ENCODE measurements at regions not wholly inside any gene's neighbourhood (a gene's known extent, or its start where the extent isn't known, plus 50 kb on each side); places are given as distances from the start of the nearest gene placed in this dataset.

DNA sequence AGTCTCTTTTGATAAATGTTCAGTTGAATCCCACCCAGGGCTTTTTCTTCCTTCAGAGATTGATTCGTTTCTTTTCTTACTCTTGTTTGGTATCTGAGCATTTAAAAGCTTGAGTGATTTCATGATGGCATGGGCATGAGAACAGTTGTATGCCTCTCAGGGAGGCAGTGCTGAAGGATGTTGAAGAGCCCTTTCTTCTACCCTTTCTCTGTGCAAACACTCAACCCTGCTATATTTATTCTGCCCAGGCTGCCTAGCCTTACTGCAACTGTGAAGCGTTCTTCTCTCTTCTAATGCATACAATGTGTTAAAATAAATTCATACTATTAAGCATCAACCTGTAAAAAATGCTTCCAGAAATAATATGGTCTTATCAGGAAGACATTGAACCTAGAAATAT lies 367.6 kb upstream of the LCORL start:
- in situ Hi-C loops (cut with MboI; ENCODE audit: low sequenced_read_pairs): no loop called here

DNA sequence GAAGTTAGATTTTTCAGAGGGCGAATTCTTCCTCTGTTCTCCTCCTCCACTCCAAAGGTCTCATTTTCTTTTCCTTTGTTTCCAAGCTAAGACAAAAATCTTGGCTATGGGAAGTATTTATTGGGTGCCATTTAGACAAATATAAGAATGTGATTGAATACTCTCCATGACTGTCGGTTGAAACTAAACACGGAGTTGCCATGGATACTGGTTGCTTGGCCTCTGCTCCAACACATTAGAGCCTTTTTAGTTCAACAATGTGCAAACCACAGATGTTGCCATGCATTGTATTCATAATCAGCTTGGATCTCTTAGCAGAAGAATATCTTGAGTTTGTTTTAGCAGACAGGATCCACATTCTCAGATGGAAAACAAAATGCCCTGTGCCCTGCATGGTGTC lies 366.5 kb upstream of the LCORL start:
- in situ Hi-C loops (cut with MboI; ENCODE audit: low sequenced_read_pairs): no loop called here

DNA sequence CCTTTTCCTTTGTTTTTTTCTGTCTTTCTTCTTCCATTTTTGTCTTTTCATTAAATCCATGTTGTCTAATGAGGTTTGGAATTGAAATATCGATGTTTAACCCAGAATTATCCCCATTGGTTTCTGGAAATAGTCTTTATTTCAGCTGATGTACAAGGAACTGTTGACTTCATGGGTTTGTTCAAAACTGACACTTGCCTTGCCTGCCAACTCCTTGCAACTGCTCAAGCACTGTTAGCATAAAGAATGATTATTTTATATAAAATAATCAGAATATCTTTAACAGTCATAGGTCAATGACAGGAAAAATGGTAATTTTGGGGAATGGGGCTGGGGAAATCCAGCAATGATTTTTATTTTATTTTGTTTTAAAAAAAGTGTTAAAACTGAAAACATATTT lies 359.6 kb upstream of the LCORL start:
- in situ Hi-C loops (cut with MboI; ENCODE audit: low sequenced_read_pairs): no loop called here

DNA sequence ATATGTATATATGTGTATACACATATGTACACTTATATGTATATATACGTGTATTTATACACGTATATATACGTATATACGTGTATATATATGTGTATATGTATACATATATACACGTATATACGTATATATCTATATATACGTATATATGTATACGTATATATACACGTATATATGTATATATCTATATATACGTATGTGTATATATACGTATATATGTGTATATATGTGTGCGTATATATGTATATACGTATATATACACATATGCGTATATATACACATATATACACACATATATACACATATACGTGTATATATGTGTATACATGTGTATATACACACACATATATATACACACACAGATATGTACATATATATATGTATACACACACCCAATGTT lies 348.0 kb upstream of the LCORL start:
- in situ Hi-C loops (cut with MboI; ENCODE audit: low sequenced_read_pairs): loop anchor here (25.0 kb wide), 1 partner anchor 557 kb away; the partner anchor contains the start of genes DCAF16 and NCAPG

DNA sequence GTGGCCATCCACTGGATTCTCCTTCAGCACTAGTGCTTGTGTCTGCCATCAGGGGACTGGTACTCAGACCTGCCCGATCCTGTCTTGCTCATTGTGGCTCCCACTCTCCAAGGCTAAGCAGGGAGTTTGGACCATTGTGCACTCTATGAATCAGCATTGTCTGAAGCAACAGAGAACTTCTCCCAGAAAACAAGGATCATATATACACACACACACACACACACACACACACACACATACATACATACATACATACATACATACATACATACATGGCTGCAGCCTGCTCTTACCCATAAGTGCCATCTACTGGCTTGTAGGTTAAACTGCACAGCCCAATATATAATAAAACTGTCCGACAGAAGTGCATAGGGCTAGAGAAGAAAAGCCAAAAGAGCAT lies 345.3 kb upstream of the LCORL start:
- in situ Hi-C loops (cut with MboI; ENCODE audit: low sequenced_read_pairs): loop anchor here (25.0 kb wide), 1 partner anchor 555 kb away; the partner anchor contains the start of genes DCAF16 and NCAPG

DNA sequence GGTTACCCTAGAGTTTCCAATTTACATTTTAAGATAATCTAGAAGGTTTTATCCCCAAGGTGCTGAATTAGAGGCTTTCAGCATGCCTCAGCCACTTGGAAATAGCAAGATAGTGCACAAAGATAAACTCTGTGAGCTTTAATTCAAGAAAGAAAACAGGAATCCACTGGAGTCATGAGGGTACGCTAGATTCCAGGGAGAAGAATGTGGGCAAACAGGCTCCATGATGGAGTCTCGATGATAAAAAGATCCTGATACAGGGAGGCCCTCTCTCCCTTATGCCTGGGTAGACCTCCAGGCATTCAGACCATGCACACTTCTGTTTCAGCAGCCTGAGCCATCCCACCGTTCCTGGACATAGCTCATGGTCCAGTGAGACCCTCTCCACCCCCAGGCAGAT lies 344.6 kb upstream of the LCORL start:
- in situ Hi-C loops (cut with MboI; ENCODE audit: low sequenced_read_pairs): loop anchor here (25.0 kb wide), 1 partner anchor 554 kb away; the partner anchor contains the start of genes DCAF16 and NCAPG

DNA sequence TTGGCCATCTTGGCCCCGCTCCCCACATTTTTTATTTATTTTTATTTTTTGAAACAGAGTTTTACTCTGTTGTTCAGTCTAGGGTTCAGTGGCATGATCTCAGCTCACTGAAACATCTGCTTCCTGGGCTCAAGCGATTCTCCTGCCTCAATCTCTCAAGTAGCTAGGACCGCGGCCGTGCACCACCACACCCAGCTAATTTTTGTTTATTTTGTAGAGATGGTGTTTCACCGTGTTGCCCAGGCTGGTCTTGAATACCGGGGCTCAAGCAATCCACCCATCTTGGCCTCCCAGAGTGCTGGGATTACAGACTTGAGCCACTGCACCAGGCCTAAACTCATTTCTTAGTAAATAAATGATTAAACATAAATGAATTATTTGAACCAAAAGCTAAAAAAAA lies 322.0 kb upstream of the LCORL start:
- in situ Hi-C loops (cut with MboI; ENCODE audit: low sequenced_read_pairs): no loop called here

DNA sequence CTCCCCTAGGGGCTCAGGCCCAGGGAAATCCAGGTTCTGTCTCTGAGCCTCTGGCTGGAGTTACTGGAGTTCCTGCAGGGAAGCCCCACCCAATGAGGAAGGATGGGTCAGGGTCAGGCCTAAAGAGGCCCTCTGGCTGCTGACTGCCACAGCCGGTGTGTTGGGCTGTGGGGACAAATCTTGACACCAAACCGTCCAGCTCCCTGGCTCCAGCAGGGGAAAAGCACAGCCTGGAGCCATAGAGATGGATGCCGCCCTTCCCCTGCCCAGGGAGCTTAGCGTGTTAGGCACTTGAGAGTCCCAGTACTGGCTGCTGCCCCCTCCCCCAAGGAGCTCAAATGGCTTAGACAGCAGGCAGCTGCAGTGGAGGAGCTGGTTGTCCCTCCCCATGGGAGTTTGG lies 321.3 kb upstream of the LCORL start:
- in situ Hi-C loops (cut with MboI; ENCODE audit: low sequenced_read_pairs): no loop called here

DNA sequence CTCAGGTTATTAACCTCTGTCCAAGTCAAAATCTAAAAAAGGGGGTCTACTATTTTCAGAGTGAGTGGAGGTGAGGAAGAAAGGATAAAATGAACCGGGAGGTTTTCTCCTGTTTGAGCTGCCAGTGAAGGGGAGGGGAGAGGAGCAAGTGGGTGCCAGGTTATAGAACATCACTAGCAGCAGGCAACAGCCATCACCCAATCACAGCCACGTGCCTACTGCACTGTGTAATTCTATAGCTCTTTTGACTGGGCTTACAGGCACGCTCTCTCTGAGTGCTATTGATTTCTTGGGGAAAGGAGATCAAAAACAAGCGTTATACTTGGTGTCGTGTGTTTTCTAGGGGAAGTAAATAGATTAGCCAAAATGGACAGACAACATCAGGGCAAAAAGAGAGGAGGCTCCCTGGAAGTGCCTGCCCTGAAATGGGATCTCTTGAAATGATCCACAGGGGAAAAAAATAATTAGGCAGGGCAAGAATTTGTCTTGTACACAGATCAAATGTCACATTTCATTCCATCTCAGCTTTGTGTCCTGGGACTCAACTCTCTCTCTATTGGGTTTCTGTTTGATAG lies 300.5 kb upstream of the LCORL start:
- in situ Hi-C loops (cut with MboI; ENCODE audit: low sequenced_read_pairs): no loop called here

DNA sequence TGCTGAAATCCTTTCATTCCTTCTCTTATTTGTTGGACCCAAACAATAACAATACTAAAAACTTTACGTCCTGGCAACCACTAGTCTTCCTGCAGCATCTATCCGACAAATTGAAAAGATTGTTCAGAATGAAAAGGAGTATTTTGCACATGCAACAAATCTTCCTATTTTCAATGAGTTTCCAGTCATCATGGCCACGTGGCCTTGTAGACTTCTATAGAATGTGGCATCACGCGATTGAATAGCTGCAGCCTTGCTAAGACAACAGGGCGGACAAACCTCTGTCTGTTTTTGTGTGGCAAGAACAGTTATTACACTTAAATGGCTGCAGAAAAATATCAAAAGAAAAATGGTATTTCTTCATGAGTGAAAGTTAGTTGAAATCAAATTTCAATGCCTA lies 297.9 kb upstream of the LCORL start:
- in situ Hi-C loops (cut with MboI; ENCODE audit: low sequenced_read_pairs): no loop called here

DNA sequence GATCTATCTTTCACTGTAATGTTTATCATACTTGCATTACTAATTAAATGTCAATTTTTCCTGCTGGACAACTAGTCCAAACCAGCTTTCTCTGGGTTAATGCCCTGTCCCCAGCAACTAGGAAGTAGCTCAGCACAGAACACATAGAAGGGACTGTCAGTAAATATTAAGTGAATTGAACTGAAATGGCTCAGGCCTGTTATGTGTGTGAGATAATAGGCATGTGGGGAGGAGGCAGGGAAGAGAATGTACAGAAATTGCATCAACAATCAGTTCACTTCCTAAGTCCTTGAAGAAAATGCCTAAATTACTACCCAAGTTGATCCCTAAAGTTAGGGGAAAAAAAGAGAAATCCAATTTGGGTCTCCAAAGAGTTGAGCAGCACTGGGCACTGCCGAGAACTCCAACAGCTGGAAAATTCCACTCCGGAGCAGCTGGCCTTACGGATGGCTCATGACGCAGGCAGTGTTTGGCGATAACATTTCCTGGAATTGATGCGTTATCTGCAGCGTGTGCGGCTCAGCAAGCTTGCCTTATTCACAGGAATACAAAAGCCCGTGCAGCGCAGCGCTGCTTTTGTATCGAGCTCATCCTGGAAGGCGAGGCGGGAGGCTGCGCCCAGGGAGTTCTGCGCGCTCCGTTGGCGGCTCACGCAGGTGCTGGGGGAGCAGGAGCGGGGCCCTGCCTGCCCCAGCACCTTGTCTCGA lies 297.3 kb upstream of the LCORL start:
- in situ Hi-C loops (cut with MboI; ENCODE audit: low sequenced_read_pairs): no loop called here

DNA sequence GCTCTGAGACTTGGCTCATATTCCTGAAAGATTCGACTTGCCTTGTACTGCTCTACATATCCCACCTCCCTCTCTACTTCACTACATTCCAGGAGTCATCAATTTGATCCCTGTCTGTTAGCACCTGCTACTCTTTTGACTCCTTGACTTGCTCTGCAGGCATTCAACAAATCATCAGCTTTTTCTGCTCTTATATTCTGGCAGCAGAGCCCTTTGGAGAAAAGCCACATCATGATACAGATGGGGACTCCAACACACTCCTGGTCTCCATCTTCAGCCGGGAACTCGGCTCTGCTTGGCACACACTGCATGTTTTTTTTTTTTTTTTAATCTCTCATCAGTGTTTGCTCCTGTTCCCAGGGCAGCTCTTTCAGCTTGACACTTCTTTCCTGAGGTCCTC lies 293.2 kb upstream of the LCORL start:
- in situ Hi-C loops (cut with MboI; ENCODE audit: low sequenced_read_pairs): no loop called here

DNA sequence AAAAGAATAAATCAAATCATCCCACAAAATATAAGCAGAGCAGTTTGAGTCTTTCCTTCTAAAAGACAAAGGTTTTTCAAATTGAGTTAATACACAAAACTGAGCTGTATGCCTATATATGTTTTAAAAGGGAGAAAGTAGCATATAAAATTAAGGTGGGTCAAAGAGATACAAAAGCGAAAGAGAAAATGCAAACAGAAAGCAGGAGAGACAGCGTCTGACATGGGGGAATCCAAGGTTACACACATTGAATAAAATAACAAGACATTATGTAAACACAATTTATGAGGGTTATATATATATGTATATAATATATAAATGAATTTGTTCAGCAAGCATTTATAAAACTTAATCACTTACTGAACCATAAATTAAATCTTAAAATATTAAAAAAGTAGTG lies 276.1 kb upstream of the LCORL start:
- in situ Hi-C loops (cut with MboI; ENCODE audit: low sequenced_read_pairs): no loop called here

DNA sequence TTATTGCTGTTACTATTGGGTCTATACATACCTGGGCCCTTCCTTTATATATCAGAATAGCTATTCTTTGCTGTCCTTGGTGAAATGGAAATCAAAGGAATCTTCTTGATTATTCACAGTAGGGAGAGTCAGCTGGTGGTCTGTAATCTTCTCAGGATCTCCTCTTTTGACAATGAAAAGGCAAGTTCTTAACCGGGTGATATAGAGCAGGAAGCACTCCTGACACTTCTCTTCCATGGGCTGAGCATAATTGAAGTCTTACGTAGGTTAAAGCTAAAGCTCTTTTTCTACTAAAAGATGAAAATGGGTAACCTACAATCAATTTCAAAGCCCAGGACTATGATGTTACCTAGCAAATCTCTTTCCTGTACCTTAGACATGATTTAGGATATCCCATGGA lies 274.9 kb upstream of the LCORL start:
- in situ Hi-C loops (cut with MboI; ENCODE audit: low sequenced_read_pairs): no loop called here

DNA sequence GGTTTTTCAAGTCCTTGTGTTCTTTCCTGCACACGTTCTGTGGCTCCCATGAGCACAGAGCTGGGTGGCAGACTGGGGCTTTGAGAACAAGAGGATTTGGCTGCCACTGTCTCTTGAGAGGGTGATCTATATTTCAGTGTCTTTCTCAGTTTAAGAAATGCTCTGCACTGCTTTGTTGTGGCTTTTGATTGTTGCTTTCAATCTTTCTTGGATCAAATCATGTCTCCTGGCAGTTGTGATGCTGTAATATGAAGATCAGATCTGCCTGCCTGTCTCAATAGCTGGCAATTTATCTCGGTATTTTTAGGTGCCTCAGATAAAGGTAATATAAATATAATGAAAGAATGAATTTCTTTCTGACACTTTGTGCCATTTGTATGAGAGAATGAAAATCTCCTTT lies 273.3 kb upstream of the LCORL start:
- in situ Hi-C loops (cut with MboI; ENCODE audit: low sequenced_read_pairs): no loop called here

DNA sequence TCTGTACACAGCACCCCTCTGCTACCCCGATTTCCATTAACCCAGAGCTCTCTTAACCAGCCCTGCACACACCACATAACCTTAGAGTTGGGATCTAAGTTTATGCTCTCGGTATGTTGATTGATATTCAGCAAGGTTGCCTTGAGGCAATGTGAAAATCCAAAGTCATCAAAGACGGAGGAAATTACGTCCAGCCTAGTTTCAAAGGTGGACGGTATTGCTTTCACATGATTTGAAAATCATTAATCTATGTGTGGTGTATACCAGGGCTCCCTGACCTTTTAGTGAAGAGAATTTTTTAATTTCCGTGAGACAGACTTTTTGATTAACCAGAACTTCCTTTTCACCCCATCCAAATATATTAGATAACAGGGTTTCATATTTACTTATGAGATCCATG lies 272.5 kb upstream of the LCORL start:
- in situ Hi-C loops (cut with MboI; ENCODE audit: low sequenced_read_pairs): no loop called here

DNA sequence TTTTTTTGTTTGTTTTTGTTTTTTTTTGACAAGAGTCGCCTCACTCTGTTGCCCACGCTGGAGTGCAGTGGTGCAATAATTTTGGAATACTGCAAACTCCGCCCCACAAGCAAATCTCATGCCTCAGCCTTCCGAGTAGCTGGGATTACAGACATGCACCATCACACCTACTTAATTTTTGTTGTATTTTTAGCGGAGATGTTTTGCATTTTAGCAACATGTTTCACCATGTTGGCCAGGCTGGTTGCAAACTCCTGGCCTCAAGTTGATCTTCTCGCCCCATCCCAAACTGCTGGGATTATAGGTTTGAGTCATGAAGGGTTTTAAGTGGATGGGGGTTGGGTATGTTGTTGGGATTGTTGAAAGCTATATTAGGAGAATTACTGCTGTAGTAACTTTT lies 270.9 kb upstream of the LCORL start:
- in situ Hi-C loops (cut with MboI; ENCODE audit: low sequenced_read_pairs): no loop called here

DNA sequence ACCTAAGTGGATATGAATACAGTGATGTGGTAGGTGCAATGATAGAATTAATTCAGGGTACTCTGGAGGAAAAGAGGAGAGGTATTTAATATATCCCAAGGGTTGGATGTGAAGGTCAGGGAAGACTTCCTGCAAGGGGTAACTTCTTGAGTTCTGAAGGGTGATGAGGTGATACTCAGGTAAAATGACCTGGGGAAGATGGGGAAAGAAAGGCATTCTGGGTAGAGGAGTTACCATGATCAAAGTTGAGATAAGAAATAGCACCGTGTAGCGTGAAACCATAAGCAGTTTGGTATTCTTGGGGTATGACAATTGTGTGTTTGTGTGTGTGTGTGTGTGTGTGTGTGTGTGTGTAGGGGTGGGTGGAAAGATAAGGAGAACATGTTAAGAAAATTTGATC lies 270.4 kb upstream of the LCORL start:
- in situ Hi-C loops (cut with MboI; ENCODE audit: low sequenced_read_pairs): no loop called here

DNA sequence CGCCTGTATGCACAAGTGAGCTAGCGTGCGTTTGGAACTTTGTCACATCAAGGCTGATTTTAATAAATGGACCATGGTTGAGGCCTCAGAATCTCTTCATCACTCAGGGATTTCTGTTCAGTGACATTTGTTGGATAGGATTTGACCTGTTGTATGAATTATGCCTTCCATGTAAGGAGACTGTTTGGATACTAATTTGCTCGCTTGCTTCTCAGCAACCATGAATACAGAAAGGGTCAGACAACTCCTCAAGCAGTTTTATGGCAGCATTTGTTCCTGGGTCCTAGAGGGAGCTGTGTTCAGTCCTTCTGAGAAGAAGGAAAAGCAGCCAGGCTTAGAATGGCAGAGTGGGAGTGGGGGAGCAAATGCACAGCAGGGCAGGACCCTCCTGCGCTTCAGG lies 269.7 kb upstream of the LCORL start:
- in situ Hi-C loops (cut with MboI; ENCODE audit: low sequenced_read_pairs): no loop called here

DNA sequence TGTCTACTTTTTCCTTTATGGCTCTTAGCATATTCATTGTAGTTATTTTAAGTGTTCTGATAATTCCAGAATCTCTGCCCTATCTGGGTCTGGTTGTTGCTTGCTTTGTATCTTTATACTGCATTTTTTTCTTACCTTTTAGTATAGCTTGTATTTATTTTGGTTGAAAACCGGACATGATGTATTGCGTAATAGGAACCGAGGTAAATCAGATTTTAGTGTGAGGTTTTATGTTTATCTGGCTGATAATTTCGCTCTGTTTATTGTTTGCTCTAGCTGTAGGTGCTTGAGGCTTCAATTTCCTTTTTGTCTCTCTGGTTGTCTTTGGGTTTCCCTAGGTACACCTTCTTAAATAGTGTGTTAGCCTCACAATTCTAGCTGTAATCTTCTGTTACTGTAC lies 263.8 kb upstream of the LCORL start:
- in situ Hi-C loops (cut with MboI; ENCODE audit: low sequenced_read_pairs): no loop called here

DNA sequence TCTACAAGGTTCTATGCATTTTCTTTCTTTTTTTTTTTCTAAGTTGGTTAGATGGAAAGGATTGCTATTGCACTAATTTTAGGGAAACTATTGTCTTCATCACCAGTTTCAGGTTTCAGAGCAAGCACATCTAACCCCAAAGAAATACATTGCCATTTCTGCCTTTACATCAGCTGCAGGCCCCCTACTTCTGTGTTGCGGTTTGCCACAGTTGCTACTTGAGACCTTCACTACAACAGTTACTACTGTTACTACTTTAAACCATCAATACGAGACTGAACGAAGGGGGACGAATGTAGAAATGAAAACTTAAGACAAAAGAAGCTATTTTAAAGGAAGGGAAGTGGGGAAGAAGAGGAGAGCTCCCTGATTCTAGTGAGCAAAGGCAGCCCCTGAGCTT lies 256.7 kb upstream of the LCORL start:
- in situ Hi-C loops (cut with MboI; ENCODE audit: low sequenced_read_pairs): no loop called here

DNA sequence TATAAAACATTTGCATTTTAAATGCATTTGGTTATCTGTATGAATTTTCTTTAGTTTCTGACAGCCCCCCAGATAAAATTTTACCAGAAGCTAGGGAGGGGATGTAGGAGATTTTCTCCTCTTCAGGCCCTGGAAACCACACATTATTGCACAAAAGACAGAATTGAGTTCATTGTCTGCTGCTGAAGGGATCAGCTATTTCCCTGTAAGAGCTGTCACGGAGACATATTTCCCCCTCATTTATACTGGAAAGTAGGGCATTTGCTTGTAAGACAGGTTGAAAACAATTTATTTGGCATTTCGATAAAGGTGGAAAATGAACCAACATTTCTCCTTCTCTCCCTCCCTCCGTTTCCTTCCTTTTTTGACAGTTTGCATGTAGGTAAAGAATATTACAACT lies 241.3 kb upstream of the LCORL start:
- in situ Hi-C loops (cut with MboI; ENCODE audit: low sequenced_read_pairs): no loop called here

DNA sequence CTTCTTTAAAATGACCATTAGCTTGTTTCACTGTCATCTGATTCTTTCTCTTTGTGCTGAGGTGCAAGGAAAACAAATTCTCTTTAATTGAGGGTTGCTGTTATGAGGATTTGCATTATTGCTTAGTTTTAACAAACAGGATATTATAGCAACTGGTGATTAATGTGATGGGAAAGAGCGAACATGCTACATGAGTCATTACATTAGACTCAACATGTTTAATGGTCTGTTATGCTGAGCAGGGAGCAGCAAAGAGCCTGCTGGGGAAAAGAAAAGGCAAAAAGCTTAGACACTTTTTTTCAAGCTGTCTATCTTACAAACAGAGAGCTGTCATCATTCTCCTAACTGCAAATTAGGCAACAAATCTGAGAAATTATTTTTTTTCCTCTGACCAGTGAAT lies 230.5 kb upstream of the LCORL start:
- in situ Hi-C loops (cut with MboI; ENCODE audit: low sequenced_read_pairs): no loop called here

Measured in HL-60/S4 treated with retinoic acid at 250 ng/mL for 4 days and 3 days (cell line).